ENCODE measurements at regions not wholly inside any gene's neighbourhood (a gene's known extent, or its start where the extent isn't known, plus 50 kb on each side); places are given as distances from the start of the nearest gene placed in this dataset.
"Not testable (repeated sequence)": the region's sequence is repeated elsewhere in the genome, so short reads cannot be mapped to it uniquely, and the experiment has no call there.

DNA sequence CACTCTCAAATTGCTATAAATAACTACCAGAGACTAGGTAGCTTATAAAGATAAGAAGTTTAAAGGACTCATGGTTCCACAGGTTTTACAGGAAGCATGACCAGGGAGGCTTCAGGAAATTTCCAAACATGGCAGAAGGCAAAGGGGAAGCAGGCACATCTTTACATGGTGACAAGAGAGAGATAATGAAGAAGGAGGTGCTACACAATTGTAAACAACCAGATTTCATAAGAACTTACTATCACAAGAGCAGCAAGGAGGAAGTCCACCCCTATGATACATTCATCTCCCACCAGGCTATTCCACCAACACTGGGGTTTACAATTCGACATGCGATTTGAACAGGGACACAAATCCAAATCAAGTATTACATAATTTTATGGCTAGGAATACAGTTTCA is 257.7 kb downstream of the BTG1 start:
- no peak for DNase-seq (ENCODE audit: low spot score)

- no peak for DNase-seq (ENCODE audit: low spot score)
These were observed 259.6 kb downstream of the BTG1 start for GRCh38 chr12:91885851-91886731.

GRCh38 chr12:91884230-91884629 is 261.4 kb downstream of the BTG1 start:
- no peak for DNase-seq (ENCODE audit: low spot score)

GRCh38 chr12:91883811-91884210 is 261.8 kb downstream of the BTG1 start:
- no peak for DNase-seq (ENCODE audit: low spot score)

- no peak for DNase-seq (ENCODE audit: low spot score)
These were observed 262.7 kb downstream of the BTG1 start for GRCh38 chr12:91882910-91883309.

DNA sequence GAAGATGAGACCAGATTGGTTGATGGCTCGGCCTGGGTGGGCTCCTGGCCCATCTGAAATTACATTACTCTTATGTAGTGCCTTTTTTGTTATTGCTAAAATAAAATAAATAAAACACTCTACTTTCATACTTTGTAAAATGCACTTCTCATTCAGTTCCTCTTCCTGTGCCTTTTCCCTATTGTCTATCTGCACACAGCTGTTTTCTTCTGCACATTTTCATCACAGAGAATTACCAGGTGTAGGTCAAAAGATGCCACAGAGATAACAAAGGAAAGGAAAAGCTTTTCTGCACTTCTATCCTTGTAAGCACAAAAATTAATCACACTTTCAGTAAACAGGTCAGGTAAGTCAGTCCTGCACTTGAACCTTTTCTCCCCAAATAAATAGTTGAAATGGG is 265.1 kb downstream of the BTG1 start:
- DNase-seq (ENCODE audit: low spot score): no peak

- peak; percentile 16 for DNase-seq (ENCODE audit: low spot score)
These were observed 268.0 kb downstream of the BTG1 start for GRCh38 chr12:91877456-91878235.

- peak; percentile 43 for DNase-seq (ENCODE audit: low spot score)
These were observed 268.6 kb downstream of the BTG1 start for GRCh38 chr12:91877022-91877421.

DNA sequence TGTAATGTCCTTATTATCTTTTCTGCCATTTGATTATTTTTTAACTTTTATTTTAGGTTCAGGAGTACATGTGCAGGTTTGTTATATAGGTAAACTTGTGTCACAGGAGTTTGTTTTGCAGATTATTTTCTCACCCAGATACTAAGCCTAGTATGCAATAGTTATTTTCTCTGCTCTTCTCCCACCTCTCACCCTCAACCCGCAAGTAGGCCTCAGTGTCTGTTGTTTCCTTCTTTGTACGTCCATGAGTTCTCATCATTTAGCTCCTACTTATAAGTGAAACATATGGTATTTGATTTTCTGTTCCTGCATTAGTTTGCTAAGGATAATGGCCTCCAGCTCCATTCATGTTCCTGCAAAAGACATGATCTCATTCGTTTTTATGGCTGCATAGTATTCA is 270.0 kb downstream of the BTG1 start:
- DNase-seq (ENCODE audit: low spot score): not testable (repeated sequence)

DNA sequence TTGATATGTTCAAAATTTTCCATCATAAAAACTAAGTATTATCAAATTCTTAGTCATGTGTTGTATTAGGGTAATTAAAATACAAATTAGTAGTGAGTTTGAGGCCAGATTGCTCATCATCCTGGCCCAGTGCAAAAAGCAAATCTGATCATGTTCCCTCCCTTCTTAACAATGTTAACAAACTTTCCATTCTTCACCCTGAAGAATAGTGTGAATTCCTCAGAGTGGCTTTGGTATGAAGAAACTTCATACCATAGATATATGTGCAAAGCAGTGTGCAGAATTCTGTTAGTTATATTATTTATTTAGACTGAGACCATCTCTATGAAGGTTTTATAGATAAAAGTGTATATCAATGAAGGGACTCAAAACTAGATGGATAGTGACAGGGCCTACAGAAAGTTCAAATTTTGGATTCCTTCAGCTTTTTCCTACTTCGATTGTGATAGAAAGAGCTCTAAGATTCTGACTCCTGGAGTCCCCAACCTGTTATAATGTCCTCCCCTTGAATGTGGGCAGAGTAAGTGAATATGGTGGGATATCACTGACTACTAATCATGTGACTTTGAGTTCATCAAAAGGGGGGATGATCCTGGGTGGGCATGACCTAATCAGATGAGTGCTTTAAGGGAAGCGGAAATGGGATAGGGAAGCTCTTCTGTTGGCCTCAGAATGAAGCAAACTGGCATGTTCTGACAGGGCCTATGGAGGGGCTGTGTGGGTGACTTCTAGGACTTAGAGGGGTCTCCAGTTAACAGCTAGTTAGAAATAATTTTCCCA is 271.4 kb downstream of the BTG1 start:
- no peak for DNase-seq (ENCODE audit: low spot score)

GRCh38 chr12:91871751-91872150 is 273.9 kb downstream of the BTG1 start:
- DNase-seq (ENCODE audit: low spot score): no peak

- DNase-seq (ENCODE audit: low spot score): no peak
These were observed 274.6 kb downstream of the BTG1 start for GRCh38 chr12:91870872-91871707.

GRCh38 chr12:91868054-91868453 is 277.6 kb downstream of the BTG1 start:
- DNase-seq (ENCODE audit: low spot score): no peak

GRCh38 chr12:91866566-91866965 is 279.1 kb downstream of the BTG1 start:
- DNase-seq (ENCODE audit: low spot score): no peak

DNA sequence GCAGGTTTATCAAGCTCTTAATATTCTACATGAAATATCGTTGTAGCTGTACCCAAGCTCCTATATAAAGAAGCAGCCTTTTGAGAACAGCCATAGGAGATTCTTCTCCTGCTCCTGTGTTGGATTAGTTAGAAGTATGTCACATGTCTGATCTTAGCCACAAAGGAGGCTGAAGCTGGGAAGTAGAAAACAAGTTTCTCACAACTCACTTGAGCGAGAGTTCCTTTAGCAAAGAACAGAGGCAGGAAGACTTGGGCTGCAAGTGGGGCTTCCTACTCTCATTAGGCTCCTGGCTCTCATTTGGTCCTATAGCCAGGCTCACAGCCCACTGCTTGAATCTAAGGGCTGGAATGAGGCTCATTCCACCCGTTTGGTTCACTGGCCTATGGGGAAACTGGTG is 281.9 kb downstream of the BTG1 start:
- no peak for DNase-seq (ENCODE audit: low spot score)

- DNase-seq (ENCODE audit: low spot score): no peak
These were observed 284.1 kb downstream of the BTG1 start for GRCh38 chr12:91861554-91861953.

DNA sequence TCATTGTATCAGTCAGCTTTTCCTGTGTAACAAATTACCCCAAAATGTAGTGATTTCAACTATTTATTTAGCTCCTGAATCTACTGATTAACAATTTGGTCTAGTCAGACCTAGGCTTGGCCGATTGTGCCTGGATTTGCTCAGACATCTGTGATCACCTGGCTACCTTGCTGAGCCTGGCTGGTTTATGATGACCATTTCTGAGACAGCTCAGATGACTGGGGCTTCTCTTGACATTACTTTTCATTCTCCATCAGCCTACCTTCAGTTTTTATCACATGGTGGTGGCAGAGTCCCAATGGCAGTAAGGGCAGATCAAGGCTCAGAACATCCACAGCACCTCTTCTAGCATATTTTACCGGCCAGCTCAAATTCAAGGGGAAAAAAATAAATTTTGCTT is 286.3 kb downstream of the BTG1 start:
- DNase-seq (ENCODE audit: low spot score): no peak

- peak; percentile 79 for DNase-seq (ENCODE audit: low spot score)
These were observed 287.7 kb downstream of the BTG1 start for GRCh38 chr12:91857813-91858542.

- no peak for DNase-seq (ENCODE audit: low spot score)
These were observed 290.9 kb downstream of the BTG1 start for GRCh38 chr12:91854725-91855124.

GRCh38 chr12:91853350-91854127 is 292.1 kb downstream of the BTG1 start:
- DNase-seq (ENCODE audit: low spot score): no peak
